ENCODE measurements at regions not wholly inside any gene's neighbourhood (a gene's known extent, or its start where the extent isn't known, plus 50 kb on each side); places are given as distances from the start of the nearest gene placed in this dataset.

DNA sequence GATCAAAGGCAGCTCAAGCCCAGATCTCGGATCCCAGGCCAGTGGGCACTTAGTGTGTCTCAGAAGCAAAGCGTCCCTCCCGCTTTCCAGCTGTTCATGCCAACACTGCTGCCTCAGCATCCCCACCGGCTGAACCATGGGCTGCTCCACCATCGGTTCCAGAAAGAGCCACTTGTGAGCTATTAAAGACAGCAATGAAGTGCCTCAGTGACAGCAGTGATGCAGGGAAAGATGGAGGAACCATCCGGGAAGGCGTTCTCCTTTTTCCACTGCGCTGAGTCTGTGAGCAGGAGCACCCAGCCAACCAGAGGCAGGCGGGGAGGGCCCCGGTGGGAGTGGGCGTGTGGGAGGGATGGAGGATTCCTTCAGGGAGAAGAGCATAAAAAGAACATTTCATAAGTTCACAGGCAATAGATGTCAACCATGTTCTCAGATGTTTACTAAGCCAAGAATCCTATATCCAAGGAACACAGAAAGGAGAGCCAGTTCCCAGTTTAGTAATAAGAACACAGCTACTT, 96.2 kb upstream of the MKI67 start:
- dilution Hi-C loops (cut with MboI; ENCODE audit: extremely low pct_ligation_motif_present, low sequenced_read_pairs) = no loop called here
- Histone ChIP-seq H3K36me3 (ENCODE audit: control insufficient read depth in 2 of 2, extremely low read depth in 1 of 2, insufficient read depth in 2 of 2, low read length in 2 of 2) (no peaks in the 10 kb centered on the region), H3K27me3 (ENCODE audit: control insufficient read depth in 2 of 2, insufficient read depth in 2 of 2, low read length in 2 of 2) (no peaks in the 10 kb centered on the region), H3K4me2 (ENCODE audit: insufficient read depth, low read length) (no peak overlapping the region), H2AFZ (ENCODE audit: low read depth, low read length) (no peak overlapping the region), H3K4me3 (replicated peaks in 1 of 3; ENCODE audit: insufficient read depth in 1 of 3, low read depth in 1 of 3, low read length in 3 of 3) (no peak overlapping the region), H3K9me1 (replicated peaks; ENCODE audit: control insufficient read depth, extremely low read depth, insufficient read depth, low read length) (no peaks in the 10 kb centered on the region), H4K20me1 (replicated peaks; ENCODE audit: control insufficient read depth, extremely low read depth, insufficient read depth, low read length) (no peaks in the 10 kb centered on the region), H3K27ac (ENCODE audit: insufficient read depth, low read depth, low read length) (no peak overlapping the region), H3K4me1 (ENCODE audit: control insufficient read depth, extremely low read depth, insufficient read depth, low read length) (peaks cover 5% of the 10 kb centered on the region), H3K9ac (replicated peaks; ENCODE audit: extremely low read depth, insufficient read depth, low read length) (no peak overlapping the region), H3K79me2 (ENCODE audit: control insufficient read depth, insufficient read depth, low read length) (no peaks in the 10 kb centered on the region), H3K9me3 (replicated peaks; ENCODE audit: control insufficient read depth, insufficient read depth, low read length) (no peaks in the 10 kb centered on the region)
- DNase-seq (ENCODE audit: low read depth, low spot score) = no peak
- no TSS peak for BruUV-seq (replicated peaks)
- no peak for FAIRE-seq
- ChIA-PET CTCF (interaction anchor here (3.2 kb wide), 1 partner anchor 10 kb away, joined by 14 read pairs; no protein-coding TSS in a partner anchor), POLR2A (no interaction called here)
- TF ChIP-seq GATA2 (IDR thresholded peaks at IDR 0.05; ENCODE audit: insufficient read depth, insufficient read length, low read depth, low read length) = no peak
- TF ChIP-seq POLR2A (IDR thresholded peaks at IDR 0.05; ENCODE audit: low read depth, low read length) = no peak
- no peak for TF ChIP-seq POLR2AphosphoS5 (IDR thresholded peaks at IDR 0.05; ENCODE audit: insufficient read depth, low read depth, low read length)
- no peak for TF ChIP-seq MYC (IDR thresholded peaks at IDR 0.05; ENCODE audit: low read depth, low read length)
- no peak for TF ChIP-seq FOS (IDR thresholded peaks at IDR 0.05; ENCODE audit: borderline replicate concordance, insufficient read depth, low read length)
- no peak for TF ChIP-seq JUN (IDR thresholded peaks at IDR 0.05; ENCODE audit: borderline replicate concordance, insufficient read depth, insufficient read length, low read depth)
- TF ChIP-seq, protein P1, sequence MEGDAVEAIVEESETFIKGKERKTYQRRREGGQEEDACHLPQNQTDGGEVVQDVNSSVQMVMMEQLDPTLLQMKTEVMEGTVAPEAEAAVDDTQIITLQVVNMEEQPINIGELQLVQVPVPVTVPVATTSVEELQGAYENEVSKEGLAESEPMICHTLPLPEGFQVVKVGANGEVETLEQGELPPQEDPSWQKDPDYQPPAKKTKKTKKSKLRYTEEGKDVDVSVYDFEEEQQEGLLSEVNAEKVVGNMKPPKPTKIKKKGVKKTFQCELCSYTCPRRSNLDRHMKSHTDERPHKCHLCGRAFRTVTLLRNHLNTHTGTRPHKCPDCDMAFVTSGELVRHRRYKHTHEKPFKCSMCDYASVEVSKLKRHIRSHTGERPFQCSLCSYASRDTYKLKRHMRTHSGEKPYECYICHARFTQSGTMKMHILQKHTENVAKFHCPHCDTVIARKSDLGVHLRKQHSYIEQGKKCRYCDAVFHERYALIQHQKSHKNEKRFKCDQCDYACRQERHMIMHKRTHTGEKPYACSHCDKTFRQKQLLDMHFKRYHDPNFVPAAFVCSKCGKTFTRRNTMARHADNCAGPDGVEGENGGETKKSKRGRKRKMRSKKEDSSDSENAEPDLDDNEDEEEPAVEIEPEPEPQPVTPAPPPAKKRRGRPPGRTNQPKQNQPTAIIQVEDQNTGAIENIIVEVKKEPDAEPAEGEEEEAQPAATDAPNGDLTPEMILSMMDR (IDR thresholded peaks at IDR 0.05; ENCODE audit: extremely low read depth in 1 of 2, insufficient read depth in 1 of 2, low read depth in 1 of 2, low read length in 2 of 2) = no peak
- TF ChIP-seq, protein P2, sequence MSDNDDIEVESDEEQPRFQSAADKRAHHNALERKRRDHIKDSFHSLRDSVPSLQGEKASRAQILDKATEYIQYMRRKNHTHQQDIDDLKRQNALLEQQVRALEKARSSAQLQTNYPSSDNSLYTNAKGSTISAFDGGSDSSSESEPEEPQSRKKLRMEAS (IDR thresholded peaks at IDR 0.05; ENCODE audit: insufficient read depth, insufficient read length) = no peak
- no peak for TF ChIP-seq EZH2 (IDR thresholded peaks at IDR 0.05; ENCODE audit: borderline replicate concordance, low read depth, low read length, severe bottlenecking)
- intact Hi-C loops (cut with micrococcal nuclease) = no loop called here
